ENCODE measurements at regions not wholly inside any gene's neighbourhood (a gene's known extent, or its start where the extent isn't known, plus 50 kb on each side); places are given as distances from the start of the nearest gene placed in this dataset.

GRCh38 chr2:20542269-20542668 lies 95.4 kb downstream of the RHOB start:
- TF ChIP-seq POLR2AphosphoS5 (IDR thresholded peaks at IDR 0.05), result no peak
- TF ChIP-seq CTCF (IDR thresholded peaks at IDR 0.05), result no peak
- no peak for TF ChIP-seq EP300 (IDR thresholded peaks at IDR 0.05)
